IMR-90 (cell line): ENCODE measurements at regions not wholly inside any gene's neighbourhood (a gene's known extent, or its start where the extent isn't known, plus 50 kb on each side); places are given as distances from the start of the nearest gene placed in this dataset.

Source experiments
- BHLHE40 ChIP-seq: fragments of 150-350 bp; IDR thresholded peaks from 2 replicates; pipeline ENCODE4 v1.6.1; 2016; ENCODE audit warnings: mild to moderate bottlenecking, low read depth, low read length
- CEBPB ChIP-seq: IDR thresholded peaks from 2 replicates; pipeline ENCODE4 v1.6.1; 2012; ENCODE audit warnings: low read depth, low read length, improper control_type of control experiment
- CHD1 ChIP-seq: IDR thresholded peaks from 2 replicates; pipeline ENCODE4 v1.6.1; 2012; ENCODE audit warnings: low read depth, low read length, improper control_type of control experiment
- CTCF ChIP-seq: conservative IDR thresholded peaks from 2 replicates; pipeline ENCODE4 v1.5.1; 2012; ENCODE audit warnings: mild to moderate bottlenecking, low read depth, low read length, improper control_type of control experiment
- ELK1 ChIP-seq: fragments of 150-350 bp; IDR thresholded peaks from 2 replicates; pipeline ENCODE4 v1.6.1; 2016; ENCODE audit warnings: low read depth, mild to moderate bottlenecking, low read length, moderate library complexity, borderline replicate concordance
- MAFK ChIP-seq: IDR thresholded peaks from 2 replicates; pipeline ENCODE4 v1.6.1; 2012; ENCODE audit warnings: low read depth, low read length, improper control_type of control experiment
- MAZ ChIP-seq: IDR thresholded peaks from 2 replicates; pipeline ENCODE4 v1.6.1; 2012; ENCODE audit warnings: low read depth, mild to moderate bottlenecking, low read length, improper control_type of control experiment, moderate library complexity, borderline replicate concordance
- MXI1 ChIP-seq: IDR thresholded peaks from 2 replicates; pipeline ENCODE4 v1.6.1; 2012; ENCODE audit warnings: low read depth, mild to moderate bottlenecking, low read length, moderate library complexity, borderline replicate concordance
- NFE2L2 ChIP-seq: fragments of 150-350 bp; IDR thresholded peaks from 2 replicates; pipeline ENCODE4 v1.6.1; 2016; ENCODE audit warnings: low read depth, mild to moderate bottlenecking, low read length
- POLR2A ChIP-seq: IDR thresholded peaks from 2 replicates; pipeline ENCODE4 v1.6.1; 2012; ENCODE audit warnings: mild to moderate bottlenecking, low read depth, low read length
- RAD21 ChIP-seq: IDR thresholded peaks from 2 replicates; pipeline ENCODE4 v1.6.1; 2012; ENCODE audit warnings: low read length, improper control_type of control experiment
- RCOR1 ChIP-seq: IDR thresholded peaks from 2 replicates; pipeline ENCODE4 v1.6.1; 2012; ENCODE audit warnings: mild to moderate bottlenecking, low read length, improper control_type of control experiment; ENCODE audit not compliant: insufficient replicate concordance
- SMC3 ChIP-seq: fragments of 150-350 bp; IDR thresholded peaks from 2 replicates; pipeline ENCODE4 v1.6.1; 2016; ENCODE audit warnings: low read depth, mild to moderate bottlenecking, antibody characterized with exemption, low read length, moderate library complexity
- USF2 ChIP-seq: fragments of 150-350 bp; IDR thresholded peaks from 2 replicates; pipeline ENCODE4 v1.6.1; 2017; ENCODE audit warnings: mild to moderate bottlenecking, antibody characterized with exemption, low read length, low read depth

GRCh38 chr9:93896496-93897033 is 58.6 kb downstream of the BARX1 start:
- TF ChIP-seq CTCF = no peak
- TF ChIP-seq POLR2A = no peak
- TF ChIP-seq SMC3 = no peak
- TF ChIP-seq CEBPB = no peak
- no peak for TF ChIP-seq USF2
- no peak for TF ChIP-seq MXI1
- no peak for TF ChIP-seq CHD1
- TF ChIP-seq RAD21 = no peak
- TF ChIP-seq NFE2L2 = no peak
- no peak for TF ChIP-seq RCOR1
- no peak for TF ChIP-seq MAZ
- no peak for TF ChIP-seq MAFK
- TF ChIP-seq BHLHE40 = no peak
- TF ChIP-seq ELK1 = no peak
